ENCODE measurements at regions not wholly inside any gene's neighbourhood (a gene's known extent, or its start where the extent isn't known, plus 50 kb on each side); places are given as distances from the start of the nearest gene placed in this dataset.

DNA sequence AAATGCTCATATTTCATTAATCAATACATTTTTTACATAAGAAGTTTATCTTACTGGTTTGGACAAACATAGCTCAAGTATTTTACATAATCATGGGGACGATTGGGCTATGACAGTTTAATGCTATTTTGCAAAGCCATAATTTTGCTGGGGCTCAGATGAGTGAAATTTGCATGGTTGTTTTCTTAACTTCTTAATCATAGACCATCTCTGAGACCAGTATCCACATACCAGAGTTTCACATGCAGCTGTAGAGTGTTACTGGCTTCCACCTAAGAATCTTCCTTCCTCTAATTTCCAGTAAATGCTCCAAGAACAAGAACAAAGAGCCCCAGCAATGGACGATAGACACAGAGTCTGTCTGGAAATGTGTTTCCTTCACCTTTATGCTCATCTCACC, 303.0 kb upstream of the TMEM132C start:
- TF ChIP-seq, protein P1, sequence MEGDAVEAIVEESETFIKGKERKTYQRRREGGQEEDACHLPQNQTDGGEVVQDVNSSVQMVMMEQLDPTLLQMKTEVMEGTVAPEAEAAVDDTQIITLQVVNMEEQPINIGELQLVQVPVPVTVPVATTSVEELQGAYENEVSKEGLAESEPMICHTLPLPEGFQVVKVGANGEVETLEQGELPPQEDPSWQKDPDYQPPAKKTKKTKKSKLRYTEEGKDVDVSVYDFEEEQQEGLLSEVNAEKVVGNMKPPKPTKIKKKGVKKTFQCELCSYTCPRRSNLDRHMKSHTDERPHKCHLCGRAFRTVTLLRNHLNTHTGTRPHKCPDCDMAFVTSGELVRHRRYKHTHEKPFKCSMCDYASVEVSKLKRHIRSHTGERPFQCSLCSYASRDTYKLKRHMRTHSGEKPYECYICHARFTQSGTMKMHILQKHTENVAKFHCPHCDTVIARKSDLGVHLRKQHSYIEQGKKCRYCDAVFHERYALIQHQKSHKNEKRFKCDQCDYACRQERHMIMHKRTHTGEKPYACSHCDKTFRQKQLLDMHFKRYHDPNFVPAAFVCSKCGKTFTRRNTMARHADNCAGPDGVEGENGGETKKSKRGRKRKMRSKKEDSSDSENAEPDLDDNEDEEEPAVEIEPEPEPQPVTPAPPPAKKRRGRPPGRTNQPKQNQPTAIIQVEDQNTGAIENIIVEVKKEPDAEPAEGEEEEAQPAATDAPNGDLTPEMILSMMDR (IDR thresholded peaks at IDR 0.05): no peak
- no peak for TF ChIP-seq POLR2AphosphoS5 (IDR thresholded peaks at IDR 0.05)
- no peak for TF ChIP-seq POLR2A (IDR thresholded peaks at IDR 0.05; ENCODE audit: low read depth)
